GM18951 (cell line): ENCODE measurements at regions not wholly inside any gene's neighbourhood (a gene's known extent, or its start where the extent isn't known, plus 50 kb on each side); places are given as distances from the start of the nearest gene placed in this dataset.

Source experiments
- POLR2A ChIP-seq: IDR thresholded peaks from 4 replicates; pipeline ENCODE4 v1.6.1; 2011; ENCODE audit warnings: mild to moderate bottlenecking; ENCODE audit not compliant: insufficient read length, insufficient read depth; ENCODE audit errors: extremely low read depth
- in situ Hi-C: fragments of 300-500 bp; cut with MboI; formaldehyde crosslinking; loops from one replicate; pipeline ENCODE4 v1.12.0; 2022; ENCODE audit warnings: low sequenced_read_pairs, mixed read lengths, inconsistent platforms; ENCODE audit not compliant: unreplicated experiment

- in situ Hi-C loops: no loop called here
- no peak for TF ChIP-seq POLR2A
These were observed 458.0 kb downstream of the ZNF385D start for GRCh38 chr3:21292971-21293370.

GRCh38 chr3:21290557-21290956 lies 460.5 kb downstream of the ZNF385D start:
- in situ Hi-C loops: no loop called here
- TF ChIP-seq POLR2A: no peak

GRCh38 chr3:21274079-21274571 lies 476.9 kb downstream of the ZNF385D start:
- in situ Hi-C loops: no loop called here
- no peak for TF ChIP-seq POLR2A

- in situ Hi-C loops: no loop called here
- TF ChIP-seq POLR2A: no peak
These were observed 477.6 kb downstream of the ZNF385D start for GRCh38 chr3:21273259-21274025.

GRCh38 chr3:21271606-21272016 lies 479.4 kb downstream of the ZNF385D start:
- TF ChIP-seq POLR2A: no peak
- in situ Hi-C loops: no loop called here

- in situ Hi-C loops: no loop called here
- TF ChIP-seq POLR2A: no peak
These were observed 481.1 kb downstream of the ZNF385D start for GRCh38 chr3:21269882-21270281.

- no peak for TF ChIP-seq POLR2A
- in situ Hi-C loops: no loop called here
These were observed 490.5 kb downstream of the ZNF385D start for GRCh38 chr3:21260507-21260906.

- in situ Hi-C loops: no loop called here
- no peak for TF ChIP-seq POLR2A
These were observed 491.1 kb downstream of the ZNF385D start for GRCh38 chr3:21259896-21260295.

GRCh38 chr3:21256932-21257331 lies 494.1 kb downstream of the ZNF385D start:
- in situ Hi-C loops: no loop called here
- no peak for TF ChIP-seq POLR2A

- in situ Hi-C loops: no loop called here
- TF ChIP-seq POLR2A: no peak
These were observed 512.3 kb downstream of the ZNF385D start for GRCh38 chr3:21238661-21239060.

- TF ChIP-seq POLR2A: no peak
- in situ Hi-C loops: no loop called here
These were observed 513.4 kb downstream of the ZNF385D start for GRCh38 chr3:21237638-21238037.

- no peak for TF ChIP-seq POLR2A
- in situ Hi-C loops: no loop called here
These were observed 515.5 kb downstream of the ZNF385D start for GRCh38 chr3:21235491-21235890.

- TF ChIP-seq POLR2A: no peak
- in situ Hi-C loops: no loop called here
These were observed 516.1 kb downstream of the ZNF385D start for GRCh38 chr3:21234933-21235332.

- TF ChIP-seq POLR2A: no peak
- in situ Hi-C loops: no loop called here
These were observed 521.4 kb downstream of the ZNF385D start for GRCh38 chr3:21229426-21230135.

GRCh38 chr3:21226086-21226485 lies 524.9 kb downstream of the ZNF385D start:
- no peak for TF ChIP-seq POLR2A
- in situ Hi-C loops: no loop called here
